ENCODE measurements at regions not wholly inside any gene's neighbourhood (a gene's known extent, or its start where the extent isn't known, plus 50 kb on each side); places are given as distances from the start of the nearest gene placed in this dataset.

- no peak for DNase-seq
- WGBS, 5 donors, result 77 to 100% (median 89%) methylated on average over 1 of the region's 1 CpG
- intact Hi-C loops (cut with DNase I; ENCODE audit: low total_unique reads), result no loop called here
These were observed 89.2 kb upstream of the OLFM3 start for GRCh38 chr1:102085896-102086295.

DNA sequence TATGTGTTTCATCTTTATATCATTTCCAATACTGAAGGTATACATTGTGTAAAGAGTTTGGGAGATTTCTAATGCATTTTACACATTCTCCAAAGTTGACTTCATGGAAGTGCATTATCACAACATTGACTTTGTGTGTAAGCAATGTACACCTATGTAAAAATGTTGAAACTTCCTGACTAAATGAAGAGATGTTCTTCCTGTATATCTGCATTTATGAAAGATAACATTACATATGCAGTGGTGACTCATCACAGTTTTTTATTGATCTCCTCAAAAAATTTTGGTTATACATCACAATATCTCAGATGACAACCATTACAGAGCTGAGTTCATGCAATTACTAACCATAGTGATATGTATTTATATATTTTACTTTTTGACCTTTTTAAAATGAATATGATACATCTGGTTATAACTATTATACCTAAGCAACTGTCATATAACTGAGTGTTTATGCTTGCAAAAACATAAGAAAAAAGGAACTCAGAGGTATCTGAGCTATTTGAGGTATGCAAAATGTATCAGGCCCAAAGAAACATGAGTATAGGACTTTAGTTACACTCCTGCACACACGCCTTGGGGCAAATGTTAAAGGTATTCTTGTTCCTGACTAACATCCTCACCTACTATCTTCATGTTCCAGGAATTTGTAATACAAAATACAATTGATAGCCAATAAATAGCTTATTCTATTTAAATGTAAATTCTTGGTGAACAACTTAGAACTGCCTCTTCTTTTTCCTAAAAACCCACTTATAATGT is 88.2 kb upstream of the OLFM3 start:
- Histone ChIP-seq H3K4me3 (no peak overlapping the region), H3K27me3 (no peaks in the 10 kb centered on the region), H3K9me3 (peaks cover 0 to 8% (median 3%) of the 10 kb centered on the region in 4 donors), H3K36me3 (no peaks in the 10 kb centered on the region), H3K4me1 (no peaks in the 10 kb centered on the region), H3K27ac (no peak overlapping the region)
- WGBS, 5 donors, result 82 to 95% (median 90%) methylated on average over 1 of the region's 1 CpG
- TF ChIP-seq EP300 (IDR thresholded peaks at IDR 0.05) (no peak), POLR2AphosphoS5 (IDR thresholded peaks at IDR 0.05) (no peak), POLR2A (IDR thresholded peaks at IDR 0.05) (no peak)
- TF ChIP-seq, protein P1, sequence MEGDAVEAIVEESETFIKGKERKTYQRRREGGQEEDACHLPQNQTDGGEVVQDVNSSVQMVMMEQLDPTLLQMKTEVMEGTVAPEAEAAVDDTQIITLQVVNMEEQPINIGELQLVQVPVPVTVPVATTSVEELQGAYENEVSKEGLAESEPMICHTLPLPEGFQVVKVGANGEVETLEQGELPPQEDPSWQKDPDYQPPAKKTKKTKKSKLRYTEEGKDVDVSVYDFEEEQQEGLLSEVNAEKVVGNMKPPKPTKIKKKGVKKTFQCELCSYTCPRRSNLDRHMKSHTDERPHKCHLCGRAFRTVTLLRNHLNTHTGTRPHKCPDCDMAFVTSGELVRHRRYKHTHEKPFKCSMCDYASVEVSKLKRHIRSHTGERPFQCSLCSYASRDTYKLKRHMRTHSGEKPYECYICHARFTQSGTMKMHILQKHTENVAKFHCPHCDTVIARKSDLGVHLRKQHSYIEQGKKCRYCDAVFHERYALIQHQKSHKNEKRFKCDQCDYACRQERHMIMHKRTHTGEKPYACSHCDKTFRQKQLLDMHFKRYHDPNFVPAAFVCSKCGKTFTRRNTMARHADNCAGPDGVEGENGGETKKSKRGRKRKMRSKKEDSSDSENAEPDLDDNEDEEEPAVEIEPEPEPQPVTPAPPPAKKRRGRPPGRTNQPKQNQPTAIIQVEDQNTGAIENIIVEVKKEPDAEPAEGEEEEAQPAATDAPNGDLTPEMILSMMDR (IDR thresholded peaks at IDR 0.05), result no peak
- no peak for DNase-seq
- intact Hi-C loops (cut with DNase I; ENCODE audit: low total_unique reads), result no loop called here

More at GRCh38 chr1:102085896-102086295, 89.2 kb upstream of the OLFM3 start:
- Histone ChIP-seq H3K4me3 (no peak overlapping the region), H3K27me3 (no peaks in the 10 kb centered on the region), H3K27ac (no peak overlapping the region), H3K9me3 (peaks cover 0 to 8% (median 3%) of the 10 kb centered on the region in 4 donors), H3K4me1 (no peaks in the 10 kb centered on the region), H3K36me3 (no peaks in the 10 kb centered on the region)
- TF ChIP-seq EP300 (IDR thresholded peaks at IDR 0.05), result no peak
- TF ChIP-seq, protein P1 (IDR thresholded peaks at IDR 0.05), result no peak
- TF ChIP-seq POLR2AphosphoS5 (IDR thresholded peaks at IDR 0.05), result no peak
- no peak for TF ChIP-seq POLR2A (IDR thresholded peaks at IDR 0.05)

GRCh38 chr1:102083192-102083591 is 86.5 kb upstream of the OLFM3 start:
- Histone ChIP-seq H3K36me3 (no peaks in the 10 kb centered on the region), H3K9me3 (peaks cover 0 to 8% (median 3%) of the 10 kb centered on the region in 4 donors), H3K4me3 (no peak overlapping the region), H3K4me1 (no peaks in the 10 kb centered on the region), H3K27ac (no peak overlapping the region), H3K27me3 (no peaks in the 10 kb centered on the region)
- TF ChIP-seq POLR2AphosphoS5 (IDR thresholded peaks at IDR 0.05) (no peak), POLR2A (IDR thresholded peaks at IDR 0.05) (no peak), EP300 (IDR thresholded peaks at IDR 0.05) (no peak)
- TF ChIP-seq, protein P1 (IDR thresholded peaks at IDR 0.05), result no peak
- DNase-seq, result no peak
- 65 to 76% (median 70%) methylated on average over 3 of the region's 3 CpGs for WGBS, 5 donors
- intact Hi-C loops (cut with DNase I; ENCODE audit: low total_unique reads), result no loop called here

- TF ChIP-seq POLR2AphosphoS5 (IDR thresholded peaks at IDR 0.05) (no peak), POLR2A (IDR thresholded peaks at IDR 0.05) (no peak), EP300 (IDR thresholded peaks at IDR 0.05) (no peak)
- TF ChIP-seq, protein P1 (IDR thresholded peaks at IDR 0.05), result no peak
- no peak for DNase-seq
- Histone ChIP-seq H3K27ac (no peak overlapping the region), H3K36me3 (no peaks in the 10 kb centered on the region), H3K4me3 (no peak overlapping the region), H3K4me1 (no peaks in the 10 kb centered on the region), H3K27me3 (no peaks in the 10 kb centered on the region), H3K9me3 (no peaks in the 10 kb centered on the region)
- intact Hi-C loops (cut with DNase I; ENCODE audit: low total_unique reads), result no loop called here
These were observed 78.1 kb upstream of the OLFM3 start for GRCh38 chr1:102074874-102075273.

All from stomach (tissue), 8 donors.